Hypothalamus (tissue), 51 donors: ENCODE measurements at regions not wholly inside any gene's neighbourhood (a gene's known extent, or its start where the extent isn't known, plus 50 kb on each side); places are given as distances from the start of the nearest gene placed in this dataset.

Experiments used
- DNase-seq, 51 donors: peaks; one replicate each; lab custom pipeline; 2025; lab: John Stamatoyannopoulos, UW

- DNase-seq: no peak
Measured at GRCh38 chr6:147900247-147900830, 391.8 kb downstream of the SAMD5 start.

DNA sequence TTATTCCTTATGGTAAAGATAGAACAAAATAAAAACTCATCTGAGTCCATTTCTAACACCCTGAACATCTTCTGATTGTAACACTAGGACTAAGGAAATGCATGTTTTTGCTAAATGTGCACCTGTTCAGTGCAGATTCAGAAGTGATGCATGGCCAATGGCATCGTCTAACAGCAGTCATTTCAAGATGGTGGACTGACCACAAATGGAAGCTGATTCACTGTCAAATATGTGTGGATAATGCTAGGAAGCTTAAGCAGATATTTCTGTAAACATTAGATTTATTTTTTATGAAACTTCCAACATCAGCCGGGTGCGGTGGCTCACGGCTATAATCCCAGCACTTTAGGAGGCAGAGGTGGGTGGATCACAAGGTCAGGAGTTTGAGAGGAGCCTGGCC is 394.8 kb downstream of the SAMD5 start:
- DNase-seq: no peak

- no peak for DNase-seq
Measured at GRCh38 chr6:147903931-147904330, 395.4 kb downstream of the SAMD5 start.

GRCh38 chr6:147904416-147904815 is 395.9 kb downstream of the SAMD5 start:
- no peak for DNase-seq

- no peak for DNase-seq
Measured at GRCh38 chr6:147905711-147906110, 397.2 kb downstream of the SAMD5 start.

DNA sequence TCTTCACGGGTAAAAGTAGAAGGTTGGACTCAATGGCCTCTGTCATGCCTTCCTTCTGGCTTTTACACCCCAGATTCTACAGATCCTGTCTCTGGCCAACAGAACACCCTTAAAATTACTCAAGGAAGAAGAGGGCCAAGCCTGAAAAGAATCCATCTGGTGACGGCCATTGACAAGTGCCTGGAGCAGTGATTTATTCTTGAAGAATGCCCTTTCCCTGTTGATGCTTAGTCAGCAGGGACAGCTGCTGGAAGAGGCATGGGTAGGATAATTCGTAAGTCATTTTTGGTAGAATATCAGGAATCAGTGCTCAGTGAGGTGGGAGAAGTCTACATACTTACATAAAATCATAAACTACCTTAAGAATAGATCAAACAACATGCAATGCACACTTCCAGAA is 397.9 kb downstream of the SAMD5 start:
- DNase-seq: no peak

GRCh38 chr6:147909640-147910039 is 401.1 kb downstream of the SAMD5 start:
- no peak for DNase-seq

GRCh38 chr6:147910281-147910680 is 401.8 kb downstream of the SAMD5 start:
- DNase-seq: no peak

DNA sequence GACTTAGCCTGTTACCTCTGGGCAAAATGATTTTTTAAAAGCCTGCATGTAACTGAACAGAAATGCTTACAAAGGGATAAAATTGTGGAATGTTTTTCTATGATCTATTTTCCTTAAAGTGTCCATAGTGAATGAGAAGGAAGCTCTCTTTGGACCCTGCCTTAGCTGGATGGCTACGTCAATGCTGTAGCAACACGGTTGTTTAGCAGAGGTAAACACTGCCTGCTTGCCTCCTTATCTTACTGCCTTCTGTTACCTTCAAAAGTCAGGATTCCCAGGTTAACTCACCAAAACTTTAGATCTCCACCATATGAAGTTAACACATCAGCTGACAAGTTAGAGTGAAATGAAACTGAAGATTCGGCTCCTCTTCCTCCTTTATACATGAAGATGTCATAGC is 402.6 kb downstream of the SAMD5 start:
- DNase-seq: no peak

GRCh38 chr6:147911686-147912085 is 403.2 kb downstream of the SAMD5 start:
- DNase-seq: no peak

DNA sequence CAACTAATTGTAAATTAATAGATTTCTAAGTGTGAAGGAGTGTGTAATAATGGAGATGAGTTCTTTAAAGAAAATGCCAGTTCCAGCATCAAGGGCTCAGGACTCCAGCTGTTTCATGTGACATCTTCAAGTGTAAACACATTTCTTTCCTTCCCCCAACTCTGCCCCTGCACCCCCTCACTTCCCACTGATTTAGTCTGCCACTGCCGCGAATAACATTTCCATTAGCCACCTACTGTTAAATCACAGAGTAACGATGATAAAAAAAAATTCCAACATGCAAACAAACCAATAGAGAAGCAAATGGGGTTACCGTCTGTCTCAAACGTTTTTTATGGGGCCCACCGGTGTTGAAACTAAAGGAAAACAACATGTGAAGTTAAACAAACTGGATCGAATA is 414.3 kb downstream of the SAMD5 start:
- DNase-seq: no peak

DNA sequence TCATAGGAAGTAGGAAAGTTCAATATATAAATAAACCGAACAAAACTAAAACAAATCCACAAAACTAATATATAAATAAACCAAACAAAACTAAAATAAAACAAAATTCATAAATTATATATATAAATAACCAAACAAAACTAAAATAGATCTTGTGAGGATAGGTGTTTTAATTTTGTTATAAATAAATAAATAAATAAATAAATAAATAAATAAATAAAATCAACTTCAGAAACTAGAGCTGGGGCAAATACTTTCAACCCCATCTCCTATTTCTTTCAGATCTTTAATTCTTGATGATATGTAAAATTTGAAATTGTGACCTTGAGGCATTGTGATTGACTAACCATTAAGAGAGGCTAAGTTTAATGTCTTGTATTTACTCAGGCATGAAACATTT is 416.1 kb downstream of the SAMD5 start:
- DNase-seq: no peak

GRCh38 chr6:147925826-147926225 is 416.8 kb upstream of the SASH1 start:
- DNase-seq: no peak

GRCh38 chr6:147930745-147931144 is 411.9 kb upstream of the SASH1 start:
- no peak for DNase-seq

DNA sequence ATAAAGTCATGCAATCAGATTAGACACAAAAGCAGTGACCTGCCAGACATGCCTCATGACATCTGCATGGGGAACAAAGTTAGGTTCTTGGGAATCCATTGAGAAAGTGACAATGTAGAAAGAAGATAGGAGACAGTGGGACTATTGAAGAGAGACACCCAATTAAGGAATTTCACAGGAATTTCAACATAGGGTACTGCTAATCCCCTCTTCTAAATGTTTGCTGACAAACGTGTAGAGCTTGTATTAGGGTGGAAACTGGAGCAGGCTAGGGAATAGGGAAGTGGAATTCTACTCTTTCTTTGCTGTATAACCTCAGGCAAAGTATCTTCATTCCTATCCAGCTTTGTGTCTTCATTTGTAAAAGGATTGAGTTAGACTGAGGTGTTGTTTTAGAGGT is 409.4 kb upstream of the SASH1 start:
- DNase-seq: no peak

DNA sequence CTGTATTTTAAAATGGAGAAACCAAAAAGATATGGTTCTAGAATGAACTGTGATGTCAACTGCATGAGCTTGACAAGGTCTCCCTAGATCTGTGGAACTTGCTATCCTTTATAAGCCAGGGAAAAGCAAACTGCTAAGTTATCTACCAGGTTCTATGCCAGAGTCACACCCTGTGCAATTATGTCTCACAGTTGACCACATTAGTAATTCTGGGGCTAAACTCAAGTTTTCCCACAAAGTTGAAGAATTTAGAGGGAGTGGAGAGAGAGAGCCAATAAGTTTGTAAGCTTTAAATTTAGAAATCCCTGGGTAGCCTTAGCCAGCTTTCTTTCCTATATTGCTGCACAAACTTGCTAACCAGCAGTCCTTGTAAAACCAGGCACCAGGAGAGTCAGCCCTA is 407.0 kb upstream of the SASH1 start:
- no peak for DNase-seq

- DNase-seq: no peak
Measured at GRCh38 chr6:147936703-147937470, 405.8 kb upstream of the SASH1 start.

DNA sequence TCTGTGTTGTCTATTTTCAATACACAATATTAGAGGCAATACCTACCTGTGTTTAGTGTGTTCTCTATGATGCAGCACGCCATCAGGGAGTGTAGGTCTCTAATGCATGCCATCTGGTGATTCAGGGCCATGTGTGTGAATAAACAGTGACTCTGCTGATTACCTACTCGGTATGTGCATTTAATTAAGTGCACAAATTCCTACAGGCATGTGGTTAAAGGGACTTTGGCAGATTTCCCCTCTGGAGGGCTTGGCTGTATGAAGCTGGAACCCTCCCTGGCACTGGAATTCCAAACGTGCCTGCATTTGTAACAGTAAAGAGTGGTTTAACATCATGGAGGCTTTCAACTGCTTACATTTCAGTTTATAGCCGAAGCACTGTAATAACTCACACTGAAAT is 401.5 kb upstream of the SASH1 start:
- DNase-seq: no peak

DNA sequence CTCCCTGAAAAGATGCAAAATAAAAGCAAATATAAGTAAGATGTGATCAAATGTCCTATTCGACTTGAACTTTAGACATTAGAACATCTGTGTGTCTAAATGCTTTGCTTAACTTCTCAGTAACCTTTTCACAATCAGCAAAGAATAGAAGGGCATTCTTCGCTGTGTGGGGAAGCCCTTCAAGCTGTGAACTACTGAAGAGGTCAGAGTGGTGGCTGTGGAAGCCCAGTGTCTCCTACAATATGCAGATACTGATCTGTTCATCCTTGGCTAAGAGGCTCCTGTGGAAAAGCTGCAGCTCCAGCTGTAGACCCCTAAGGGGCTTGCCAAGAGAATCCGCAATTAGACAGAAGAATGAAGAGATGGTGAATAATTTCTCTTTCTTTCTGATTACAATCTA is 400.3 kb upstream of the SASH1 start:
- DNase-seq: no peak

GRCh38 chr6:147944122-147944521 is 398.5 kb upstream of the SASH1 start:
- DNase-seq: no peak

DNA sequence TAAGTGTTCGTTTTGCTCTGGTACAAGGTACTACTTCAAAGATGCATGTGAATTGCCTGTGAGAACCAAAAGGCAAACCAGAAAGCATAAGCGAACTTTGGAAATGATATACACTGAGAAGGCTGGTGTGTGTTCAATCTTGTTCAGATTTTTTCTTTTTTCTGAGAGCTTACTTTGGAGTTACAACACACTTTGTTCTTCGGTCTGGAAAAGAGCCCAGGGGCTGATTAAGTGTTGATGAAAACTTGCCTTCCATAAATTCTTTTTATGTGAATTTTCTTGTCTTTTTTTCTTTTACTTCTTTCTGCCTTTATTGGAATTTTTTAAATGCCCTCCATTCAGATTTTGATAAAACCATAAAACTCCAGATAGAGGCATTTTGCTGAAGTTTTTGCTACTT is 395.1 kb upstream of the SASH1 start:
- DNase-seq: no peak

GRCh38 chr6:147949981-147950622 is 392.5 kb upstream of the SASH1 start:
- DNase-seq: no peak
